GM21526 (cell line): ENCODE measurements at regions not wholly inside any gene's neighbourhood (a gene's known extent, or its start where the extent isn't known, plus 50 kb on each side); places are given as distances from the start of the nearest gene placed in this dataset.
"Not testable (repeated sequence)": the region's sequence is repeated elsewhere in the genome, so short reads cannot be mapped to it uniquely, and the experiment has no call there.

ENCODE experiments used
- ATAC-seq: cut with Tn5 transposase; IDR thresholded peaks from one replicate; pipeline ENCODE4 v1.9.1; 2021; ENCODE audit warnings: moderate library complexity; ENCODE audit not compliant: unreplicated experiment, low FRiP score

DNA sequence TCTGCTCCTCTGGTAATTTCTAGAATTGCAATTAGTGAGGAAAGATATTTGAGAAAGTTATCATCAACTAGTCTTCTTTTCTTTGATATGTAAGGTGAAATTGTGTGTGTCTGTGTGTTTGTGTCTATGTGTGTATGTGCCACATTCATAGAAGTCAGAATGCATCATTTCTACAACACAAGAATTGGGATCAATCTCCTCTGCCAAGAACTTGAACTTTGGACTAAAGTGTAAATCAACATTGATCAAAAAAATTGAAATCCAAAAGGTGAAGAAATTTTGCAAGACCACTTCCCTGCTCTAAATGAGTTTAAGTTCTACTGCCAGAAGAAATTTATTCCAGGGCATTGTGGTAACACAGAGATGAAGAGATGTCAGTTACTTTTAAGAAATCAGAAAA, 1072.8 kb downstream of the GRM8 start:
- no peak for ATAC-seq

DNA sequence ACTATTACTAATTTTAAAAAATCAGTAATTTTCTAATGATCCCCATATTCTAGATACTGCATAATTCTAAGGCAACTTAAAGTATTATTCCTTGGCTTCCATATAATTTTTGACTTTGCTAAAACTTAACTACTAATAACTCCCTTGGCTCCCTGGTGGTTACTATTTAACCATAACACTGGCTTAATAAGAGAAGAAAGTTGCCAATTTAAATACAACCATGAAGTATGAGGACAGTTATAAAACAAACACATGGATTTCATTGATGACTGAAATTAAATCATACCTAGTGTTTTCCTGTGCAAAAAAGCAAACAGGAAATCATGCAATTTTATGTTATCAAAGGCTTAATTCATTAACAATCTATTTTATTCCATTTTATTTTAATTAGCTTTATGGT, 1073.9 kb downstream of the GRM8 start:
- no peak for ATAC-seq

DNA sequence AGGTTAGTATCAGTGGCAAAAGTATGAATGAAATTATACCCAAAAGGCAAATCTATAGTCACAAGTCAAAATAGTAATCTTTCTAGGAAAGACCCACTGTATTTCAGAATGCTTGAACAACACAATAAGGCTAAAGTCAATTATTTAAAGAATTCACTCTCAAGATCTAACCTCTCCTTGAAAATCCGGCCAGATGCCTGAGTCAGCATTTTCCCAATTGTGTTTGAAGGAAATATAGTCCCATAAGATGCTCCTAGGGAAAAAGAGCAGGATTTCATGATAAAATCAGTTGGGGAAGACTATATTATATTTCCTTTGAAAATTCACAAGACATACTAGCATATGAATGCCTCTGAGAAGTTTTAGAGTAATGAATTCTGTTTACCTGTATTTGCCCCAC, 1075.0 kb downstream of the GRM8 start:
- no peak for ATAC-seq

DNA sequence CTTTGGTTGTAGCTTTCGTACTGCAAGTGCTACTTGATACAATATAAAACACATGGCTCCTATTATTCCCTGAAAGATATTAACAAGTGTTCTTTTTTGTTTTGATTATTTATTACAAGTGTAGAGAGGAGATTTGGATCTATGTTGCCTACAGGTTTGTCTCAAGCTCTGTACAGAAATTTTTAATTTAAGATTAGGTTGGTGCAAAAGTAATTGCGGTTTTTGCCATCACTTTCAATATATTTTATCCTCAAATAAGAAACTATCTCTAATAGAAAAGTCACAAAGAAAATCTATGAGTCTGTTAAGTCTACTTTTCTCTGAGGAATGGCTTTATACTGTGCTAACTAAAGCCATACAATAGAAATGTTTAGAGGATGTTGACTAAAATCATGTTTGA, 1086.1 kb downstream of the GRM8 start:
- ATAC-seq: no peak

DNA sequence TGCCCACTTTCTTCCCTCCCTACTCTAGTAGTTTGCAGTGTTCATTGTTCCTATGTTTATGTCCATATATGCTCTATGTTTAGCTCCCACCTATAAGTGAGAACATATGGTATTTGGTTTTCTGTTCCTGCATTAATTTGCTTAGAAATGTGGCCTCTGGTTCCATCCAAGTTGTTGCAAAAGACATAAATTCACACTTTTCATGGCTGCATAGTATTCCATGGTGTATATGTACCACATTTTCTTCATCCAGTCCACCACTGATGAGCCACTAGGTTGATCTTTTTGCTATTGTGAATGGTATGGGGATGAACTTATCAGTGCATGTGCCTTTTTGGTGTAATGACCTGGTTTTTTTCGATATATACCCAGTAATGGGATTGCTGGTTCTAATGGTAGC, 1089.1 kb downstream of the GRM8 start:
- ATAC-seq: no peak

DNA sequence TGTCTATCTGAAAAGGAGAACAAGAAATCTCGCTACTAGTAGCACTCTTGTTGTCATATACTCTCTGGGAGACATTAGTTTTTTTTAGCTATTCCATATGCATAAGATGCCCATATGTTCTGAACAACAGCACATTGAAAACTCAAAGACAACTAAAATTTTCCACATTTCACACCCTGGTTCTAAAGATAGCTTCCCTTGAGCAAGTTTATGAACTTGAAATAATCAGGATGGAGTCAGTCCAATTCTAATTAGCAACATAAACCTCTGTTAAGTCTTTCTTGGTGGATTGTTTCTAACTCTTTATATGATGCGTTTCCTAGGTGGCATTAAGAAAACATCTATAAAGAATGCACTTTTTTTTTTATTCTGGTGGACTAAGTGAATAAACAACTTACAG, 1095.3 kb downstream of the GRM8 start:
- ATAC-seq: no peak

DNA sequence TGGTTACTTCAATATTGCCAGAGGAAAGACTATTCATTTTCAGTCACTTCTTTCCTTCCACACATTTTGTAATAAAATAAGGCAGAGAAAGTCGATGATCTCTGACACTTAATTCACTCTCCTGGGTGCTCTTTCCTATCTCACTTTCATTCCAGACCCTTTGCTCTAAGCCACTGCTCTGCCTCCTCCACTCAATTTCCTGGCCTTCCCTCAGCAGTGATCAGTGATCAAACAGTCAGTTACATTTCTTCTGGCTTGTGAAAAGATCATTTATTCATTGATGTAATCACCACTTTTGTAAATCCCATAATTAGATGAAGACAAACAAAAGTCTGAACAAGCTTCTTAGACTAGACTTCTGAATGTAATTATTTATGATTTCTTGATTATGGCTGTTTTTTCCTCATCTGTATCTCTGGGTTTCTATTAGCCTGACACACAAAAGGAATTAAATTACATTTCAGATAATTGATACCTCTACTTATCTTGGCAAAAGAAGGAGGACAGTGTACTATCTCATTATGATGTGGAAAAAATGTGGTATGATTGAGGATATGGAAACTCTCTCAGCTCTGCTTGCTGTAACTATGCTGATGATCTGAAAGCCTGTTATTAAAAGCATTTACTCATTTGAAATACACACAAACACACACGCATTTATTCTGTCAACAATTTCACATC, 1102.3 kb downstream of the GRM8 start:
- no peak for ATAC-seq

DNA sequence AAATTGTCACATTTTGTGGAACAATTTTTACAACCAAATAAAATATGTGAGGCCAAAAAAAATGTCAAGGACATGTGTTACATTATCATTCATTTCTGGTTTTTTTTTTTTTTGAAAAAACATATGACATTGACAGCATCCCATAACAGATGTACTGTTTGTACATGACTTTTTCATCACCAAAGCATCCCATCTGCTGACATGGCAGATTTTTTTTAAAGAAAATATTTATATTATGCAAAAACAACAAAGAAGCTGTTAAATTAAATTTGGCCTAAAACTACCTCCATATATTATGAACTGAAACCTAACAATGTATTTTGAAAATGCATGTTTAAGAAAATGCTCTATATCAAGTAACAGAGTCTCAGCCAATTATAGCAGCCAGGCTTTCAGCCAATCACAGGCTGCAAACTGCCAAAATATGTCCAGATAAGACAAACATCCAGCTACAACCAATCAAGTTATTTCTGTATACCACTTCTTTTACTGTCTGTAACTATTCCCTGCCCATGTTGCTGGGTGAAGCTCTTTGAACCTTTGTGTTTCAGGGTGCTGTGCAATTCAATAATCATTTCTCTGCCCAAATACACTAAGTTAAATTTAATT, 1111.8 kb downstream of the GRM8 start:
- no peak for ATAC-seq

DNA sequence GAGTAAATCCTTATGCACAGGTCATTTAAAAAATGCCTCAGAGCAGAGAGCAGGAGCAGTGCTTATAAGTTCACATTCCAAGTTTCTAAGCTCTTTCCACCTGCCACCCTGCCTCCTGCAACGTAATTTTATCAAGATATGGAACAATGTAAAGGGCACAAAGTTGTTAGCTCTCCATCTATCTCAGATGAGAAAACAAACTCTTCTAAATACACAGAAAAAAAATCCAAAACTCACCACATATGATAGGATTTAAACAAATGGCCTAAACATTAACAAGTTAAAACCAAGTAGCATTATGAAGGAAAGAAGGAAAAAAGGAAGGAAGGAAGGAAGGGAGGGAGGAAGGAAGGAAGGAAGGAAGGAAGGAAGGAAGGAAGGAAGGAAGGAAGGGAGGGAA, 1132.8 kb downstream of the GRM8 start:
- no peak for ATAC-seq

DNA sequence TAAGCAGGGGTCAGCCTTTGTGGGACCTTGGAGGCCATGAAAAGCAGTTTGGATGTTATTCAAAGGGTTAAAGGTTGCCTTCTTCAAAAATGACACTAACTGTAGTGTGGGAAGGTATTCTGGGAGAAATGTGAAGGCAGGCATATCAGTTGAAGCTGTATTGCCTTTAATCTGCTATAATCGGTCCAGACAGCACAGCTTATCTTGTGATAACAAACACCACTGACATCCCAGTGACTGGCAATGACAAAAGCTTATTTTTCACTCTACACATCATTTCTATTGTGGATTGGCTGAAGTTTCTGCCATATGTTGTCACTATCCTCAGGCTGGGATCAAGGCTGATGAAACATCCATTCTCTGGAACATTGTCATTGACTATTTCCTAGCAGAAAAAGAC, 1149.2 kb downstream of the GRM8 start:
- ATAC-seq: no peak

DNA sequence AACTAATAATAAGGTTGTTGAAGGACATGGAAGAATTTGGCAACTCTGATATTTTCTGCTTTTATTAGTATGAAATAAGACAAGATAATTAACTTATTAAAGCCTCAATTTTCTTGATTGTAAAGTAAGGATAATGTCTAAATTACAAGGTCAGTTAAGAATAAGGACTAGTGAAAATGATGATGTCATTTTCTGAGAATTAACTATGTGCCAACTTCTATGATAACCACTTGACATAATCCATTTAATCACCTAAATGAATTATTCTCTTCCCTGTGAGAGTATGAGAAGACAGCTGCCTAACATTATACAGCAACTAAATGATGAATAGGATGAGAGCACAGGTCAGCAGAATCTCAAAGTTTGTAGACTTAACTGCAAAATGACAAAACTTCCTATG, 1153.4 kb upstream of the POT1 start:
- ATAC-seq: no peak

DNA sequence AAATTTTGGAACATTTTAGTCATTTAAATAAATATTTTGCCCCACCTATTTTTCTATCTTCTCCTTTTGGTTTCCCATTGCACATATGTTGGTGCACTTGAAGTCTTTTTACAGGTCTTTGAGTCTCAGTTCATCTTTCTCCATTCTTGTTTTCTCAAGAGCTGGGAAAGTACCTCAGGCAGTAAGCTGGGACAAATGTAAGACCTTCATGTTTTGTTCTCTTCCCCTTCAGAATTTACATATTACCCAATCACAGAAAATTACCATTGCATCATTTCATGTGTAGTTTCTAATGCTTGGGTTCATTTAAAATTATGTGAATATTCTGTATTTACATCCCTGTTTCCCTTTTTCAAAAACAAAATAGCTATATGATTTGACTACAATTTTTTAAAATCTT, 1150.0 kb upstream of the POT1 start:
- peak; percentile 65 for ATAC-seq

DNA sequence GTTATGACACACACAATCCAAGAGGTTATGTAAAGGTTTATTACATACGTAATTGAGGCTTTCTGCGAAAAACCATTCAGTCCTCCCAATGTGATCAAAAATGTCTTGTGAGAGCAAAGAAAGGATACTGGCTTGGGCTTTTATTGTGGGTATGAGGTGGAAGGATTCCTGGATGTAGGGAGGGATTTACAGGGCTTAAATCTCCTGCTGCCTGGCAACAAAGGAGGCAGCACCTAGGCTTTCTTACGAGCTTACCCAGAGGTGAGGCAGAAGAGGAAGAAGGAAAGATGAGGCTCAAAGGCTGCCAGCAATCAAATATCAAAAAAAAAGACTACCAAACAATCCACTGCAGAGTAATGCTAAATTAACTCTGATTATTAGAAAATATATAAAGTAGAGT, 1149.5 kb upstream of the POT1 start:
- no peak for ATAC-seq

DNA sequence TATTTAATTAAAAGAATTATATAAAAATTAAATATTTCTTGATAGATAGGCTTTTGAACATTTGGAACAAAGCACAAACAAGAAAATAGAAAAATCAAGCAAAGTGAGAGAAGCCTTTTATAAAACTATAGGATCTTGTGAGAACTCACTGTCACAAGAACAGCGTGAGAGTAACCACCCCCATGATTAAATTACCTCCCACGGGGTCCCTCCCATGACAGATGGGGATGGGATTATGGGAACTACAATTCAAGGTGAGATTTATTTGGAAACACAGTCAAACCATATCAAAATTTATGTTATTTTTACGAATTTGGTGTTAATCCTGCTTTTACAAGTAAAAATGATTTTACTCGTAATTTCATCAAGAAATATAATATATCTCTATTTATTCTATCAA, 1136.1 kb upstream of the POT1 start:
- no peak for ATAC-seq

DNA sequence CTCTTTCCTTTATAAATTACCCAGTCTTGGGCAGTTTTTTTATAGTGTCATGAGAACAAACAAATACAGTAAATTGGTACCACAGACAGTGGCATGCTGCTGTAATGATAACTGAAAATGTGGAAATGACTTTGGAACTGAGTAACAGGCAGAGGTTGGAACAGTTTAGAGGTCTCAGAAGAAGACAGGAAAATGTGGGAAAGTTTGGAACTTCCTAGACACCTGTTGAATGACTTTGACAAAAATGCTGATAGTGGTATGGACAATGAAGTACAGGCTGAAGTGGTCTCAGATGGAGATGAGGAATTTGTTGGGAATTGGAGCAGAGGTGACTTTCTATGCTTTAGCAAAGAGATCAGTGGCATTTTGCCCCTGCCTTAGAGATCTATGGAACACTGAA, 1128.4 kb upstream of the POT1 start:
- ATAC-seq: no peak

DNA sequence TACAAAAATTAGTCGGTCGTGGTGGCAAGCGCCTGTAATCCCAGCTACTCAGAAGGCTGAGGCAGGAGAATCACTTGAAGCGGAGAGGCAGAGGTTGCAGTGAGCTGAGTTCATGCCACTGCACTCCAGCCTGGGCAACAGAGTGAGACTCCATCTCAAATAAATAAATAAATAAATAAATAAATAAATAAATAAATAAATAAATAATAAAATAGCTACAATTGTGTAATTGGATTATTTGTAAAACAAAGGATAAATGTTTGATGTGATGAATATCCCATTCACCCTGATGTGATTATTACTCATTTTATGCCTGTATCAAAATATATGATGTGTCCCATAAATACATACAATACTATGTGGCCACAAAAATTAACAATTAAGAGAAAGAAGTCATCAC, 1127.0 kb upstream of the POT1 start:
- ATAC-seq: not testable (repeated sequence)

DNA sequence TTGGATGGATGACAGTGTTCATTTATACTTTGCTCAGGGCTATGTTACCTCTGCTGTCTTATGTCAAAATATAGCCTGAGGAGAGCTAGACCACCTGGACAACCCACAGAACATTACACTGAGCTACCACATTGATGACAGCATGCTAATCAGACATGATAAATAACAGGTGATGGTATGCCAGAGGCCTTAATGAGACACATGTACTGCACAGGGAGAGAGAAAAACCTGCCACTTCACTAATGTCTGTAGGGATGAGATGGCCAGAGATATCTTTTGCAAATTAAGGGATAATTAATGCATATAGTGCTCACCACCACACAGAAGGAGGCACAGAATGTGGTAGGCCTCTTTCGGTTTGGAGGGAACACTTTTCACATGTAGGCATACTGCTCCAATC, 1122.6 kb upstream of the POT1 start:
- no peak for ATAC-seq

DNA sequence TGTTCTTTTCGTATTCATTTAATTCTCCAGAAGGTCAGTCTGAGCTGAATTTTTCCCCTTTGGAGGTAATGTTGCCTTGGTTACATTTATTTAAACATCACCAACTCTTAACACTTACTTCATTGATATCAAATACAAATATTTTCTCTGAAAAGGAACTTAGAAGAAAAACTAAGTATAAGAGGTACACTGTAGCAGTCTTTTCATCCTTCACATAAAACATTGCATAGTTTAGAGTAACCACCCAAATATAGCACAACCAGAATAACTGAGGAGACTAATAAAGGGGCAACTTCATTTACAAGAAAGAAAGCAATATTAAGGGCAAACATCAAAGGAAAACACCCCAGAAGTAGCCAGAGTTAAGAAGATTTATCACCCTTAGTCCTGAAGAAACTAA, 1115.0 kb upstream of the POT1 start:
- no peak for ATAC-seq

DNA sequence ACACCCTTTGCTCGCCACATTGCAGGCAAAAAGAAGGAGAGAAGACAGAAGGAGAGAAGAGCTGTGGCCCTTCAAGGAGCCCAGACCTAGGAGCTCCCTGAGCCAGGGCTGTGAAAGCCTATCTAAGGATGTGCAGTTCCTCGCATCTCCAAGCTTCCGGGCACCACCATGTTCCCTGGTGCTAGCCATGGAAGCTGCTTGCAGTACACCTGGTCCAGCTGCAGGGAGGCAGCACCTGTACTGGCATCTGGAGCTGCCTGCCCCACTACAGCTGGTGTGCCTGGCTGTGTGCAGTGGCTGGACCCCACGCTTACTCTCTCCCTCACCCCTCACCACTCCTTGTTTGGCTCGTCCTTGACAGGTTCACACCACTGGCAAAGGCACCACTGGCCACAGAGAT, 1111.8 kb upstream of the POT1 start:
- ATAC-seq: no peak

DNA sequence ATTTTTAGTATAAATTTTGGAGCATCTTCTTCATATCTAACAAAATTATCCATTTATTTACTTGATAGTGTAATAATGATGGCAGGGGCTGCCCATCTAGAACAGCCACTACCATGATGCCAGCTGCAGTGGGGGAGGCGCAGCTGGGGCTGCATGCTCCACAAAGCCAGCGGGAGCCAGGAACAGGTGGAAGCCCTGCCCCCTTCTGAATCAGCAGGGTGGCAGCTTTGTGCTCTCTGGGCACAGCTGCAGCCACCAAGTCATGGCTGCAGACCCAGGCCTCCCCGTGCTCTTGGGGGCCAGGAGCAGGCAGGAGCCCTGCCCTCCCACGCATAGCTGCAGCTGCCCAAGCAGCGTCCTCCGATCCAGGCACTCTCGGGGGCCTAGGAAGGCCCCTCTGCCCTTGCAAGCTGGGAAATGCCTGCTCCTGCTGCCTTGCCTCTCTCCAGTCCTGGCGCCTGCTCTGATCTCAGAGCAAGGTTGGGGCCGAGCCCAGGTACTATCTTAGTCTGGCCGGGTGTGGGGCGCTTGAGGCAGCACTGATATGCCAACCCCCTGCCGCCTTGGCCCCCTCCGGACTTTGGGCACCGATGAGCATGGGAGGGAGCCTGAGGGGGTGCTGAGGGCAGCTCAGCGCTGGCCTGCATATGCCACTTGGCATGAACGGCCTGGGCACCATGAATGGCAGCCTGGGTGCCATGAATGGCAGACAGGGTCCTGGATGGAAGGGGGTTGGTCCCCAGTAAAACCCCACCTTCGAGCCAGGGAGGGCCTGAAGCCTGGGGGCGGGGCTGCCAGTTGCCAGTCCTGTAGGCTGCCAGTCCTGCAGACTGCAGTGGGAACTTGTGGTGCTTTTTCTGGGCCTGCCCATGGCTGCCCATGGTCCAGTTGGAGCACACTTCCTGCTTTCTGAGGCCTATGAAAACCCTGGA, 1110.8 kb upstream of the POT1 start:
- no peak for ATAC-seq

DNA sequence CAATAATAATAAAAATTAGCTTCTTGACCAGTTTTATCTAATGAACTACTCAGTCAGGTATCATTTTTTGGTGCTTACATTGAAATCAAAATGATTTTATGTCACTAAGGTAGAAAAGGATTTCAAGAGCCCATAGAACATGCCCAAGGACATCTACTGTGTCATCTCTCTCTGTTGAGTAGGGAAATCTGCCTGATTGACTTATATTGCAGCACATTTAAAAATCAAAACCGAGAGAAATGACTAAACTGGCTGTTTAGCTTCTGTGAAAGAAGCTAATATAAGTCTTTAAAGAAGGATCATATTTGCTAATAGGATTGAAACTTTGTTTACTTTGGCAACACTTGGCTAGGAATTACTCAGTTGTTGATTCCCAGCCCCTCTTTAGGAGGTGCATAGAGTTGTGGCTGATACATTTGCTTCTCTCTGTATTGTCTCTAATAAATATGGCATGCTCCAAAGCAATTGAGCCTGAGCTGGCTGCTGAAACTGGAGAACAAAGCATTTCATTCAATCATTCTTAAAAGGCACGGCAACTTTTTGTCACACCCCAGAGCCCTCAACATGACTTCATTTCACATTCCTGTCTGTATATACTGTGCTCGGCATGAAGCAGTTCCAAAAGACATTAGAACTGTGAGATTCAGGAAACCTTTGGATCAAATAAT, 1096.9 kb upstream of the POT1 start:
- no peak for ATAC-seq
